Breast epithelium (tissue), 3 donors: ENCODE measurements at regions not wholly inside any gene's neighbourhood (a gene's known extent, or its start where the extent isn't known, plus 50 kb on each side); places are given as distances from the start of the nearest gene placed in this dataset.

Source experiments
- CTCF ChIP-seq, 3 donors: fragments of 450-650 bp; IDR thresholded peaks; one replicate each; pipeline ENCODE4 v1.5.1; 2016 to 2017; ENCODE audit warnings: antibody characterized with exemption in 3 of 3, mild to moderate bottlenecking in 3 of 3, moderate library complexity in 3 of 3
- POLR2AphosphoS5 ChIP-seq, 3 donors: sonication (generic); formaldehyde crosslinking; IDR thresholded peaks; one replicate each; pipeline ENCODE4 v1.6.1; 2017; ENCODE audit warnings: antibody characterized with exemption in 3 of 3

DNA sequence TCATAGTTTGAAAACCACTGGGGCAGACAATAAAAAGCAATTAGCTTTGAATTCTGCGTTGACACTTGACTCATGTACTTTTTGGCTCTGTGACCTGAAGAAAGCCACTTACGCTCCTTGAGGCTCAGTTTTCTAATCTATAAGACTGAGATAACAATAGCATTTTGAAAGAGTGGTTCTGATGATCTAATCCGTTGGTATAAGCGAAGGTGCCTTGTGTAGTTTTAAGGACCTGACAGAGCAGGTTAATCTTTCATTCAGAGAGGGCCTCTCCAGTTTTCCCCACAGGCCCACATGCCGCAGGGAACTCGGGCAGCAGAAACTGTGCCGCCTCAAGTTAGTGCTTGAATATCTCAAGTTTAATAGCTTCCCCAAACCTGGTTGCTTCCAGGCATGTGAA, 306.0 kb upstream of the GBE1 start:
- TF ChIP-seq CTCF (IDR thresholded peaks at IDR 0.05) (no peak), POLR2AphosphoS5 (IDR thresholded peaks at IDR 0.05) (no peak)
